ENCODE measurements at regions not wholly inside any gene's neighbourhood (a gene's known extent, or its start where the extent isn't known, plus 50 kb on each side); places are given as distances from the start of the nearest gene placed in this dataset.

DNA sequence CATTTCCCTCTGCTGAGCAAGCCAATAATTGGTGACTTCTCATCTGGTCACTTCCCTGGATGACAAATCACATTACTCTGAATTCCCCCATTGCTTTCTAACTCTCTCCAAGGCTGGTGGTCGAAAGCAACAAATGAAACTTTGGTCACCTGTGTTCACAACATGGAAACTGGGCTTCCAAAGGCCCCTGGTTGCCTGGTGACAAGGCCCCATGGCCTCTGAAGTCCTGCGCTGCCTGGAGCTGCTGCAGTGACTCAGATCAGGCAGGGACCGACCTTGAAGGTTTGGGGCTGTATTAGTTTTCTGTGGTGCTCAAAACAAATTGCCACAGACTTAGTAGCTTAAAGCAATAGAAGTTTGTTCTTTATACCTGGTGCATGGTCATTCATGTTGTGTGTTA, 345.3 kb downstream of the WDR72 start:
- intact Hi-C loops (cut with micrococcal nuclease): no loop called here
- Mint-ChIP-seq H3K4me1 (no peaks in the 10 kb centered on the region), H3K9me3 (ENCODE audit: insufficient read depth) (peaks cover 3% of the 10 kb centered on the region), H3K27ac (no peak overlapping the region), H3K4me3 (no peak overlapping the region), H3K27me3 (no peaks in the 10 kb centered on the region)
- TF ChIP-seq CTCF (IDR thresholded peaks at IDR 0.05) (no peak), EZH2 (IDR thresholded peaks at IDR 0.05; ENCODE audit: borderline replicate concordance, insufficient read depth, low read depth, low read length, poor library complexity, severe bottlenecking) (no peak)
- no peak overlapping the region for H3K9ac ChIP-seq (ENCODE audit: low read length)
- DNase-seq: no peak
- no peak overlapping the region for H3K4me2 ChIP-seq (replicated peaks; ENCODE audit: low read depth, low read length, poor library complexity, severe bottlenecking)
- H3K36me3 ChIP-seq (replicated peaks in 1 of 2; ENCODE audit: control extremely low read depth in 1 of 2, control insufficient read depth in 1 of 2, extremely low read depth in 1 of 2, insufficient read depth in 2 of 2, low read length in 1 of 2): no peaks in the 10 kb centered on the region
- ChIA-PET CTCF (no interaction called here), POLR2A (no interaction called here)
- H2AFZ ChIP-seq (ENCODE audit: insufficient read depth, low read depth, low read length, poor library complexity, severe bottlenecking): no peak overlapping the region
- H3K9me3 ChIP-seq (ENCODE audit: control extremely low read depth in 1 of 3, control insufficient read depth in 2 of 3, insufficient read depth in 1 of 3, low read length in 2 of 3): no peaks in the 10 kb centered on the region
- no peak overlapping the region for H3K27ac ChIP-seq (ENCODE audit: low read length in 2 of 2)
- H3K27me3 ChIP-seq (replicated peaks in 1 of 4; ENCODE audit: control extremely low read depth in 1 of 4, control insufficient read depth in 3 of 4, insufficient read depth in 4 of 4, low read length in 3 of 4): no peaks in the 10 kb centered on the region
- 87% methylated on average over 3 of the region's 3 CpGs for WGBS (ENCODE audit: insufficient coverage)
- no peak overlapping the region for H3K4me3 ChIP-seq (ENCODE audit: control extremely low read depth in 1 of 5, extremely low read depth in 1 of 5, insufficient read depth in 1 of 5, low read depth in 2 of 5, low read length in 4 of 5)
- no peaks in the 10 kb centered on the region for H4K20me1 ChIP-seq (ENCODE audit: control insufficient read depth, insufficient read depth, low read length, poor library complexity, severe bottlenecking)
- no peak for ATAC-seq (ENCODE audit: low read depth)
- H3K4me1 ChIP-seq (ENCODE audit: control insufficient read depth in 2 of 2, insufficient read depth in 2 of 2, low read length in 2 of 2): no peaks in the 10 kb centered on the region
- no peaks in the 10 kb centered on the region for H3K79me2 ChIP-seq (ENCODE audit: control insufficient read depth, insufficient read depth, low read length)

DNA sequence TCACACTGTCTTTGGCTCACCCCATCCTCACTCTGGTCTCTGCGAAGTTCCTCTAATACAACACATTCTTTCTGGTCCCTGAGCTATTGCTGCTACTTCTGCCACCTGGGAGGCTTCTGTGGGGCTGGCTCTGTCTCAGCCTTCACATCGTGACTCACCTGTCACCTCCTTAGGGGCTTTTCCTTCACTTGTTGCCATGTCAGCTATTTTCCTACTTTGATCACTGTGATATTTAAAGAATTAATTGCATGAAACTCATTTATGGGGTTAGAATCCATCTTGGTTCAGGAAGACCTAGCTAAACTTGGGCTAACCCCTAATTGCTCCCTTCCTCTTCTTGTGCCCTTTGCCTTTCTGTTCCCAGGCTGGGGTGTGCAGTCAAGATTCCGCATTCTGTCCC, 346.9 kb downstream of the WDR72 start:
- Mint-ChIP-seq H3K27ac (no peak overlapping the region), H3K4me1 (no peaks in the 10 kb centered on the region), H3K27me3 (no peaks in the 10 kb centered on the region), H3K9me3 (ENCODE audit: insufficient read depth) (no peaks in the 10 kb centered on the region), H3K4me3 (no peak overlapping the region)
- ChIA-PET CTCF (no interaction called here), POLR2A (no interaction called here)
- intact Hi-C loops (cut with micrococcal nuclease): no loop called here
- ATAC-seq (ENCODE audit: low read depth) (no peak), DNase-seq (no peak)
- Histone ChIP-seq H3K9ac (ENCODE audit: low read length) (no peak overlapping the region), H3K36me3 (replicated peaks in 1 of 2; ENCODE audit: control extremely low read depth in 1 of 2, control insufficient read depth in 1 of 2, extremely low read depth in 1 of 2, insufficient read depth in 2 of 2, low read length in 1 of 2) (no peaks in the 10 kb centered on the region), H3K79me2 (ENCODE audit: control insufficient read depth, insufficient read depth, low read length) (no peaks in the 10 kb centered on the region), H3K9me3 (ENCODE audit: control extremely low read depth in 1 of 3, control insufficient read depth in 2 of 3, insufficient read depth in 1 of 3, low read length in 2 of 3) (no peaks in the 10 kb centered on the region), H3K27me3 (replicated peaks in 1 of 4; ENCODE audit: control extremely low read depth in 1 of 4, control insufficient read depth in 3 of 4, insufficient read depth in 4 of 4, low read length in 3 of 4) (no peaks in the 10 kb centered on the region), H3K4me1 (ENCODE audit: control insufficient read depth in 2 of 2, insufficient read depth in 2 of 2, low read length in 2 of 2) (no peaks in the 10 kb centered on the region), H4K20me1 (ENCODE audit: control insufficient read depth, insufficient read depth, low read length, poor library complexity, severe bottlenecking) (no peaks in the 10 kb centered on the region), H3K27ac (ENCODE audit: low read length in 2 of 2) (no peak overlapping the region), H2AFZ (ENCODE audit: insufficient read depth, low read depth, low read length, poor library complexity, severe bottlenecking) (no peak overlapping the region), H3K4me3 (ENCODE audit: control extremely low read depth in 1 of 5, extremely low read depth in 1 of 5, insufficient read depth in 1 of 5, low read depth in 2 of 5, low read length in 4 of 5) (no peak overlapping the region), H3K4me2 (replicated peaks; ENCODE audit: low read depth, low read length, poor library complexity, severe bottlenecking) (no peak overlapping the region)
- WGBS (ENCODE audit: insufficient coverage): 92% methylated on average over 3 of the region's 3 CpGs
- TF ChIP-seq EZH2 (IDR thresholded peaks at IDR 0.05; ENCODE audit: borderline replicate concordance, insufficient read depth, low read depth, low read length, poor library complexity, severe bottlenecking) (no peak), CTCF (IDR thresholded peaks at IDR 0.05) (no peak)

Data from B cell (primary cell).